Keratinocyte (primary cell): ENCODE measurements at regions not wholly inside any gene's neighbourhood (a gene's known extent, or its start where the extent isn't known, plus 50 kb on each side); places are given as distances from the start of the nearest gene placed in this dataset.

Experiments
- DNase-seq: peaks from one replicate; pipeline ENCODE4 v3.0.0-alpha.2; 2011; ENCODE audit warnings: low read depth, missing footprints, low spot score
- FAIRE-seq: peaks from 2 replicates; lab custom pipeline; 2011; peaks lifted over from hg19 to GRCh38; lab: Jason Lieb, UNC
- H2AFZ ChIP-seq: 2 replicates; pipeline ENCODE4 v1.6.0; 2012; ENCODE audit warnings: low read length, control low read depth, inconsistent platforms; ENCODE audit not compliant: control insufficient read depth
- H3K27ac ChIP-seq: 2 replicates; pipeline ENCODE4 v1.5.1; 2011; ENCODE audit warnings: low read length; ENCODE audit not compliant: control insufficient read depth, insufficient read depth
- H3K27me3 ChIP-seq: 3 replicates; pipeline ENCODE4 v1.6.0; 2011; ENCODE audit warnings: low read length; ENCODE audit not compliant: control insufficient read depth, insufficient read depth; ENCODE audit errors: extremely low read depth
- H3K36me3 ChIP-seq, 2 experiments: 2 replicates in 1 of 2; 3 replicates in 1 of 2; pipeline ENCODE4 v1.5.1; 2011; ENCODE audit warnings: low read length in 2 of 2, mild to moderate bottlenecking in 1 of 2; ENCODE audit not compliant: control insufficient read depth in 2 of 2, insufficient read depth in 2 of 2; ENCODE audit errors: extremely low read depth in 1 of 2
- H3K4me1 ChIP-seq: 3 replicates; pipeline ENCODE4 v1.5.1; 2011; ENCODE audit warnings: low read length; ENCODE audit not compliant: control insufficient read depth, insufficient read depth; ENCODE audit errors: extremely low read depth
- H3K4me2 ChIP-seq: 3 replicates; pipeline ENCODE4 v1.6.0; 2011; ENCODE audit warnings: low read depth, low read length; ENCODE audit not compliant: control insufficient read depth, insufficient read depth; ENCODE audit errors: extremely low read depth
- H3K4me3 ChIP-seq, 3 experiments: fragments of 200-600 bp in 1 of 3; sonication (generic) in 1 of 3; 2 replicates in 2 of 3; 3 replicates in 1 of 3; pipeline ENCODE4 v1.5.1; 2011 to 2016; ENCODE audit warnings: low read length in 3 of 3, mild to moderate bottlenecking in 3 of 3, control low read depth in 2 of 3, inconsistent platforms in 1 of 3, low read depth in 1 of 3, mixed read lengths in 1 of 3, mixed run types in 1 of 3, moderate library complexity in 1 of 3; ENCODE audit not compliant: control insufficient read depth in 2 of 3, insufficient read depth in 2 of 3; ENCODE audit errors: extremely low read depth in 1 of 3
- H3K79me2 ChIP-seq: 2 replicates; pipeline ENCODE4 v1.6.0; 2012; ENCODE audit warnings: low read length; ENCODE audit not compliant: control insufficient read depth, insufficient read depth
- H3K9ac ChIP-seq: 3 replicates; pipeline ENCODE4 v1.6.0; 2011; ENCODE audit warnings: low read length; ENCODE audit not compliant: control insufficient read depth, insufficient read depth; ENCODE audit errors: extremely low read depth
- H3K9me1 ChIP-seq: 3 replicates; pipeline ENCODE4 v1.6.0; 2011; ENCODE audit warnings: low read length; ENCODE audit not compliant: control insufficient read depth, insufficient read depth; ENCODE audit errors: extremely low read depth
- H3K9me3 ChIP-seq: 2 replicates; pipeline ENCODE4 v1.5.1; 2012; ENCODE audit warnings: low read depth, low read length; ENCODE audit not compliant: control insufficient read depth
- H4K20me1 ChIP-seq: 3 replicates; pipeline ENCODE4 v1.6.0; 2011; ENCODE audit warnings: low read length; ENCODE audit not compliant: control insufficient read depth, insufficient read depth; ENCODE audit errors: extremely low read depth
- CTCF ChIP-seq, 3 experiments: IDR thresholded peaks in 1 of 3; conservative IDR thresholded peaks in 1 of 3; optimal IDR thresholded peaks in 1 of 3; 2 replicates in 2 of 3; 3 replicates in 1 of 3; pipeline versions ENCODE3 to v1.5.1; 2011; ENCODE audit warnings: low read length in 3 of 3, mild to moderate bottlenecking in 3 of 3, moderate library complexity in 2 of 3, control low read depth in 1 of 3, inconsistent platforms in 1 of 3; ENCODE audit not compliant: insufficient read depth in 2 of 3; ENCODE audit errors: extremely low read depth in 1 of 3
- EZH2 ChIP-seq: IDR thresholded peaks from one replicate; pipeline ENCODE4 v1.6.1; 2012; ENCODE audit warnings: inconsistent platforms, mild to moderate bottlenecking, low read length, moderate library complexity
- dilution Hi-C: fragments of 300-500 bp; cut with MboI; formaldehyde crosslinking; loops from one replicate; pipeline ENCODE4 v1.7.0; 2020; ENCODE audit warnings: low sequenced_read_pairs; ENCODE audit not compliant: extremely low pct_ligation_motif_present

GRCh38 chr4:20159516-20159915, 92.2 kb upstream of the SLIT2 start:
- dilution Hi-C loops = no loop called here
- Histone ChIP-seq H3K4me1 (no peaks in the 10 kb centered on the region), H4K20me1 (no peaks in the 10 kb centered on the region), H2AFZ (no peak overlapping the region), H3K9me3 (no peaks in the 10 kb centered on the region), H3K4me3 (no peak overlapping the region), H3K9ac (no peak overlapping the region), H3K27ac (no peak overlapping the region), H3K79me2 (no peaks in the 10 kb centered on the region), H3K9me1 (no peaks in the 10 kb centered on the region), H3K4me2 (no peak overlapping the region), H3K36me3 (no peaks in the 10 kb centered on the region), H3K27me3 (no peaks in the 10 kb centered on the region)
- TF ChIP-seq CTCF (optimal IDR thresholded peaks at IDR 0.05 in 1 of 3, IDR thresholded peaks at IDR 0.05 in 1 of 3, conservative IDR thresholded peaks at IDR 0.05 in 1 of 3; ENCODE audit: extremely low read depth in 1 of 3, insufficient read depth in 2 of 3, low read length in 3 of 3) (no peak), EZH2 (no peak)
- no peak for DNase-seq
- no peak for FAIRE-seq

GRCh38 chr4:20158195-20158594, 93.5 kb upstream of the SLIT2 start:
- Histone ChIP-seq H4K20me1 (no peaks in the 10 kb centered on the region), H3K79me2 (no peaks in the 10 kb centered on the region), H3K9me3 (no peaks in the 10 kb centered on the region), H3K4me1 (no peaks in the 10 kb centered on the region), H2AFZ (no peak overlapping the region), H3K27me3 (no peaks in the 10 kb centered on the region), H3K9ac (no peak overlapping the region), H3K4me3 (no peak overlapping the region), H3K27ac (no peak overlapping the region), H3K36me3 (no peaks in the 10 kb centered on the region), H3K9me1 (no peaks in the 10 kb centered on the region), H3K4me2 (no peak overlapping the region)
- DNase-seq (no peak), FAIRE-seq (no peak)
- dilution Hi-C loops = no loop called here
- TF ChIP-seq EZH2 (no peak), CTCF (optimal IDR thresholded peaks at IDR 0.05 in 1 of 3, IDR thresholded peaks at IDR 0.05 in 1 of 3, conservative IDR thresholded peaks at IDR 0.05 in 1 of 3; ENCODE audit: extremely low read depth in 1 of 3, insufficient read depth in 2 of 3, low read length in 3 of 3) (no peak)
